ENCODE measurements at regions not wholly inside any gene's neighbourhood (a gene's known extent, or its start where the extent isn't known, plus 50 kb on each side); places are given as distances from the start of the nearest gene placed in this dataset.

- no peaks in the 10 kb centered on the region for H3K4me1 ChIP-seq
- H3K27me3 ChIP-seq = no peaks in the 10 kb centered on the region
- intact Hi-C loops (cut with DNase I) = no loop called here
- no peaks in the 10 kb centered on the region for H3K9me3 ChIP-seq
- no peak overlapping the region for H3K9ac ChIP-seq (ENCODE audit: low read depth in 2 of 2, low read length in 2 of 2)
- no peak overlapping the region for H3K4me3 ChIP-seq
- TF ChIP-seq CTCF (IDR thresholded peaks at IDR 0.05) = no peak
- H3K36me3 ChIP-seq = no peaks in the 10 kb centered on the region
- no peak for DNase-seq
- H3K27ac ChIP-seq = peak overlapping the region; percentile 34
Measured at GRCh38 chr9:82781921-82782392, 281.0 kb downstream of the RASEF start.

- Histone ChIP-seq H3K27me3 (no peaks in the 10 kb centered on the region), H3K9me3 (no peaks in the 10 kb centered on the region), H3K36me3 (no peaks in the 10 kb centered on the region), H3K4me3 (no peak overlapping the region), H3K9ac (ENCODE audit: low read depth in 2 of 2, low read length in 2 of 2) (no peak overlapping the region), H3K27ac (peak overlapping the region; percentile 34), H3K4me1 (no peaks in the 10 kb centered on the region)
- peak; percentile 51 for DNase-seq
- no peak for TF ChIP-seq CTCF (IDR thresholded peaks at IDR 0.05)
- intact Hi-C loops (cut with DNase I) = no loop called here
Measured at GRCh38 chr9:82783045-82783444, 279.9 kb downstream of the RASEF start.

- intact Hi-C loops (cut with DNase I) = no loop called here
Measured at GRCh38 chr9:82784589-82784988, 278.4 kb downstream of the RASEF start.

GRCh38 chr9:82789155-82789824, 273.7 kb downstream of the RASEF start:
- no peak for DNase-seq
- Histone ChIP-seq H3K4me3 (no peak overlapping the region), H3K9ac (ENCODE audit: low read depth in 2 of 2, low read length in 2 of 2) (no peak overlapping the region), H3K27me3 (no peaks in the 10 kb centered on the region), H3K9me3 (no peaks in the 10 kb centered on the region), H3K27ac (no peak overlapping the region), H3K4me1 (no peaks in the 10 kb centered on the region), H3K36me3 (no peaks in the 10 kb centered on the region)
- TF ChIP-seq CTCF (IDR thresholded peaks at IDR 0.05) = no peak
- intact Hi-C loops (cut with DNase I) = no loop called here

More at GRCh38 chr9:82784589-82784988, 278.4 kb downstream of the RASEF start:
- Histone ChIP-seq H3K27me3 (no peaks in the 10 kb centered on the region), H3K9me3 (no peaks in the 10 kb centered on the region), H3K4me1 (no peaks in the 10 kb centered on the region), H3K36me3 (no peaks in the 10 kb centered on the region), H3K4me3 (no peak overlapping the region), H3K9ac (ENCODE audit: low read depth in 2 of 2, low read length in 2 of 2) (no peak overlapping the region), H3K27ac (no peak overlapping the region)
- no peak for TF ChIP-seq CTCF (IDR thresholded peaks at IDR 0.05)
- DNase-seq = no peak

- intact Hi-C loops (cut with DNase I) = no loop called here
- no peak for TF ChIP-seq CTCF (IDR thresholded peaks at IDR 0.05)
- no peak overlapping the region for H3K9ac ChIP-seq (ENCODE audit: low read depth in 2 of 2, low read length in 2 of 2)
Measured at GRCh38 chr9:82790875-82791274, 272.1 kb downstream of the RASEF start.

More at GRCh38 chr9:82790875-82791274, 272.1 kb downstream of the RASEF start:
- no peaks in the 10 kb centered on the region for H3K4me1 ChIP-seq
- H3K36me3 ChIP-seq = no peaks in the 10 kb centered on the region
- no peak overlapping the region for H3K27ac ChIP-seq
- no peaks in the 10 kb centered on the region for H3K27me3 ChIP-seq
- H3K9me3 ChIP-seq = no peaks in the 10 kb centered on the region
- H3K4me3 ChIP-seq = no peak overlapping the region
- no peak for DNase-seq

All from colonic mucosa (tissue), 4 donors.